Endothelial cell (in vitro differentiated cells): ENCODE measurements at regions not wholly inside any gene's neighbourhood (a gene's known extent, or its start where the extent isn't known, plus 50 kb on each side); places are given as distances from the start of the nearest gene placed in this dataset.
"Not testable (repeated sequence)": the region's sequence is repeated elsewhere in the genome, so short reads cannot be mapped to it uniquely, and the experiment has no call there.

Source experiments
- DNase-seq: peaks from one replicate; pipeline ENCODE4 v3.0.0; 2021; ENCODE audit warnings: low spot score
- H3K27ac Mint-ChIP-seq: one replicate; pipeline ENCODE4 v1.8.0; 2021; ENCODE audit warnings: mixed read lengths, inconsistent platforms; ENCODE audit not compliant: unreplicated experiment
- H3K27me3 Mint-ChIP-seq: one replicate; pipeline ENCODE4 v1.8.0; 2021; ENCODE audit warnings: mild to moderate bottlenecking, moderate library complexity, mixed read lengths, inconsistent platforms; ENCODE audit not compliant: unreplicated experiment
- H3K36me3 Mint-ChIP-seq: one replicate; pipeline ENCODE4 v1.8.0; 2021; ENCODE audit warnings: mild to moderate bottlenecking, low read depth, mixed read lengths, inconsistent platforms; ENCODE audit not compliant: unreplicated experiment
- H3K4me1 Mint-ChIP-seq: one replicate; pipeline ENCODE4 v1.8.0; 2021; ENCODE audit warnings: mild to moderate bottlenecking, mixed read lengths, inconsistent platforms; ENCODE audit not compliant: unreplicated experiment
- H3K4me3 Mint-ChIP-seq: one replicate; pipeline ENCODE4 v1.8.0; 2021; ENCODE audit warnings: mild to moderate bottlenecking, mixed read lengths, inconsistent platforms; ENCODE audit not compliant: unreplicated experiment
- H3K9me3 Mint-ChIP-seq: one replicate; pipeline ENCODE4 v1.8.0; 2021; ENCODE audit warnings: mixed read lengths, inconsistent platforms; ENCODE audit not compliant: unreplicated experiment
- CTCF ChIP-seq: fragments of 200-600 bp; sonication (generic); IDR thresholded peaks from one replicate; pipeline ENCODE4 v1.5.0; 2021; ENCODE audit warnings: antibody characterized with exemption; ENCODE audit not compliant: unreplicated experiment

- Mint-ChIP-seq H3K4me1 (no peaks in the 10 kb centered on the region), H3K36me3 (peaks cover 5% of the 10 kb centered on the region), H3K4me3 (no peak overlapping the region), H3K27me3 (no peaks in the 10 kb centered on the region), H3K9me3 (peaks cover 4% of the 10 kb centered on the region), H3K27ac (no peak overlapping the region)
- no peak for DNase-seq
- TF ChIP-seq CTCF, result no peak
Observed at GRCh38 chr13:24563087-24563486, 50.5 kb upstream of the PARP4 start.

GRCh38 chr13:24563971-24564370, 51.4 kb upstream of the PARP4 start:
- not testable (repeated sequence) for H3K27me3 Mint-ChIP-seq, H3K4me1 Mint-ChIP-seq, H3K9me3 Mint-ChIP-seq, H3K4me3 Mint-ChIP-seq, H3K36me3 Mint-ChIP-seq, DNase-seq, H3K27ac Mint-ChIP-seq

GRCh38 chr13:24564881-24565280, 52.3 kb upstream of the PARP4 start:
- no peak for DNase-seq
- Mint-ChIP-seq H3K4me3 (no peak overlapping the region), H3K4me1 (no peaks in the 10 kb centered on the region), H3K36me3 (no peaks in the 10 kb centered on the region), H3K27ac (no peak overlapping the region), H3K9me3 (no peaks in the 10 kb centered on the region), H3K27me3 (no peaks in the 10 kb centered on the region)
- TF ChIP-seq CTCF, result no peak

- H3K4me3 Mint-ChIP-seq, H3K27me3 Mint-ChIP-seq, H3K27ac Mint-ChIP-seq, H3K36me3 Mint-ChIP-seq, DNase-seq, H3K4me1 Mint-ChIP-seq, H3K9me3 Mint-ChIP-seq: not testable (repeated sequence)
Observed at GRCh38 chr13:24567593-24567992, 55.0 kb upstream of the PARP4 start.

- Mint-ChIP-seq H3K4me1 (no peaks in the 10 kb centered on the region), H3K36me3 (no peaks in the 10 kb centered on the region), H3K27me3 (no peaks in the 10 kb centered on the region), H3K27ac (no peak overlapping the region), H3K4me3 (no peak overlapping the region), H3K9me3 (no peaks in the 10 kb centered on the region)
- no peak for TF ChIP-seq CTCF
- DNase-seq, result no peak
Observed at GRCh38 chr13:24574847-24575246, 62.3 kb upstream of the PARP4 start.

GRCh38 chr13:24580315-24580714, 67.7 kb upstream of the PARP4 start:
- TF ChIP-seq CTCF, result peak; percentile 47
- H3K27ac Mint-ChIP-seq, H3K9me3 Mint-ChIP-seq, H3K4me3 Mint-ChIP-seq, H3K4me1 Mint-ChIP-seq, H3K27me3 Mint-ChIP-seq, H3K36me3 Mint-ChIP-seq: not testable (repeated sequence)
- peak; percentile 6 for DNase-seq

GRCh38 chr13:24581578-24581977, 69.0 kb upstream of the PARP4 start:
- not testable (repeated sequence) for H3K27me3 Mint-ChIP-seq

GRCh38 chr13:24591697-24592096, 79.1 kb upstream of the PARP4 start:
- not testable (repeated sequence) for H3K4me3 Mint-ChIP-seq, H3K27ac Mint-ChIP-seq, DNase-seq, H3K27me3 Mint-ChIP-seq, H3K9me3 Mint-ChIP-seq, H3K36me3 Mint-ChIP-seq
- peaks cover 12% of the 10 kb centered on the region for H3K4me1 Mint-ChIP-seq

More at GRCh38 chr13:24581578-24581977, 69.0 kb upstream of the PARP4 start:
- H3K4me3 Mint-ChIP-seq, H3K9me3 Mint-ChIP-seq, H3K27ac Mint-ChIP-seq, DNase-seq, H3K36me3 Mint-ChIP-seq, H3K4me1 Mint-ChIP-seq: not testable (repeated sequence)

GRCh38 chr13:24597906-24598670, 82.1 kb upstream of the ATP12A start:
- H3K9me3 Mint-ChIP-seq, H3K27me3 Mint-ChIP-seq, H3K4me3 Mint-ChIP-seq, H3K27ac Mint-ChIP-seq, H3K4me1 Mint-ChIP-seq, H3K36me3 Mint-ChIP-seq, DNase-seq: not testable (repeated sequence)
